COR-L47 (cell line): ENCODE measurements at regions not wholly inside any gene's neighbourhood (a gene's known extent, or its start where the extent isn't known, plus 50 kb on each side); places are given as distances from the start of the nearest gene placed in this dataset.
"Not testable (repeated sequence)": the region's sequence is repeated elsewhere in the genome, so short reads cannot be mapped to it uniquely, and the experiment has no call there.

Experiments
- DNase-seq: peaks from one replicate; lab custom pipeline; 2025; lab: John Stamatoyannopoulos, UW

DNA sequence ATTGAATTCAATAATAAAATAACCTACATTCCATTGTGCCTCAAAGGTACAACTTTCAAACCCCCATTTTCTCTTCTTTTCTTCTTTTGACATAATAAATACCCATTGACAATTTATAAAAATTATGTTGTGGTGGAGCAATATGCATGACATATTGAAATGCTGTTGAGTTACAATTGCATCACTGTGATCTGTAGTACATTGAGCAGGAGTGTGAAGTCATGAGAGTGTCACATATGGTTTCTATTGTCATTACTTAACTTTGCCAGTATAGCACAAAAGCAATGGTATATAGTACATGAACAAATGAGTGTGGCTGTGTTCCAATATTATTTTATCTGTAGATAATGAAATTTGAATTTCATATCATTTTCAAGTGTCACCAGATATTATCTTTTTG is 441.3 kb downstream of the GJA1 start:
- no peak for DNase-seq

DNA sequence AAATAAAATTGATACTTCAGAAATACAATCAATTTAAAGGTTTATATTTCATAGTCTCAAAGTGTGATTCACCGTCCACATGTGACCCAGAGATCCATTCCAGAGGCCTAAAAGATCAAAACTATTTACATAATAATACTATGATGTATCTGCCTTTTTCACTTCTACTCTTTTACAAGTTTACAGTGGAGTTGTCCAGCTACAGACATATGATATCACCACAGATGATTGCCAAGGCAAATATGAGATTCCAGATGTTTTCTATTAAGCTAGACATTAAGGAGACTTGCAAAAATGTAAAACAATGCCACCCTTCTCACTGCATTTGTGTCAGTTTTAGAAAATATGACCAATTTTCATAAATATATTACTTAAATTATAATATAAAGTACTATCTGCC is 443.7 kb downstream of the GJA1 start:
- no peak for DNase-seq

DNA sequence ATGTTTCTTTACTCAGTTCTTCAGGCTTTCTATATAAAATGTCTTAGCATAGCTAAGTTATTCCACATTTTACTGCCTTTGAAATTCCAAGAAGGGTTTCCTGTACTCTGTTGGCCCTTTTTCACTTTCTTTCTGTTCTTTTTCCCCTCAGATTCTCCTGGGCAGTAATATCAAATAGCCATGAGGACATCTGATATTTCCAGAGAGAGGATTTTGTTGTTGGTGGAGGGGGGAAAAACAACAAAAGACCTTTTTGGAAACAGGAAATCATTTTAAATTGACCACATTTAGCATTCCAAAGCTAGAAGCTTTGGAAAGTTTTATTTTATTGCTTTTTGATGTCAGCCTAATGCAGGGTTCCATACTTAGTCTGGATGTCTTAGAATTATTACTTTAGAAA is 445.4 kb downstream of the GJA1 start:
- DNase-seq = no peak

GRCh38 chr6:121881974-121882667 is 446.7 kb downstream of the GJA1 start:
- DNase-seq = no peak

- DNase-seq = no peak
Observed at GRCh38 chr6:121884091-121884490, 448.6 kb downstream of the GJA1 start.

DNA sequence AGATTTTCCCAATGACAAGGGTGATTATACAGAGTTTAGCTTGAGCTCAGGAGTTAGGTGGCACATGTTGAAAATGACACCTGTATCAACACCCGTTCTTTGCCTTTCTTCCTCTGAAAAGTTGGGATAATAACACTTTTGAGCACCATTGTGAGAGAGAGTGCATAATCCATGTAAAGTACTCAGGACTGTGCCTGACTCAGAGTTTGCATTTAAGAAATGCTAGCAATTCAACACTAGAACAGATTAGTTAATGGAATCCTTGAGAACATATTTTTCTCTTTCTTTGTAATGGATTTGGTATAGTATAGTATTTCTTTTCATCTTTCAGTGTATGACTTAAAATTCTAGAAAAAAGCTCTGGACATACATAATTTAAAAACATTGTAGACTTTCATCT is 449.2 kb downstream of the GJA1 start:
- DNase-seq = no peak

DNA sequence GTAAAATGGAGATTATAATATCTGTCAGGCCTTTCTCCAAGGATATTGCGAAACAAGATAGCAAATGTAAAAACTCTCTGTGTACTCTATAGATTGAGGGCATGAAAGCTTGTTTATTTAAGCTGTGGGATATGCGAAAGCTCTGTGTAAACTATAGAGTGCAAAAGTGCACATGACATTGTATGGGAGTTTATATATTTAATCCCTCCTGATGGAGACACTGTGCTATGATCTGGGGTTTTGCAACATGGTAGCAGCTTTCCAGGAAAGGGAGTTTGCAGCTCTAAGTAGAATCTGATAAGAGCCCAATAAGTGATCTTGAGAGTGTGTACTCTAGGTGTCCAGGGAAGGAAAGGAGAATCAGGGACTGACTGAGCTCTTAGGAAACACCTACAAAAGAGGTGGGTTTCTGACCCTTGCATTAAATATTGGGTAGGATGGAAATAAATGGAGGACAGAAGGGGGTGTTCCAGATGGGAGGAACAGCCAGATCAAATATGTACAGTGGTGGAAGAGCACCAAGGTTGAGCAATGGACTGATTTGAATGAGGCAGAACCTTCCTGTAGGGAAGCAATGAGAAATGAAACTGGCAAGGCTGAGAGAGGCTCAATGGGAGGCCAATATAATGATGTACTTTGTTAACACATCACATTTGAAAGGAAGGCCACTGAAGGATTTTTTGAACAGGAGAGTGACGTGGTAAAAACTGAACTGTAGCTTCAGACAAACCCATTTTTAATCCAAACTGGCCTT is 450.1 kb downstream of the GJA1 start:
- no peak for DNase-seq

DNA sequence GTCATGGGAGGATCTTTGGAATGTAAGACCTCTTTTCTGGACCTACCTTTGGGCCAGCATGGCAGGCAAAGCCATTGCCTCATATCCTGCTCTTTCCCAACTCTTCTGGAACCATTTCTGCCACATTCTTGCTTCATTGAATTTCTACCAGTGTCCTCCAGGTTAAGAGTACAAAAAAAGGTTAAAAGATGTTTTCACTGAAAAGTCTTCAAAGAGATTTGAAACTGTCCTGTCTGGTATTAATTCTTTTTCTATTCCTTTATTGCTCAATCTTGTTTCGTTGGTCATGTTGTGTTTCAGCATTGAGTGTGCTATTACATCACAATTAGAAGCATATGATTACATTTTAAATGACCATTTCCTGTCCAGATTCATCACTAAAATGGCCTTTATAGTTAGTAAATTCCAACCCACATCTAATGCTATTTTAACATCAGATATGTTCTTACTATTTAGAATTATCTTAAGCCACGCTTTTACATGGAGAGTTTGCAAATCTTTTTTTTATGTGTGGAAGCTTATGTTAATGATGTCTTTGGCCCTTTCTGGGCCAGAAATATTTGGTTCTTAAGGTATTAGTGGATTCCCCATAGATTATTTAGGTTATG is 450.9 kb downstream of the GJA1 start:
- DNase-seq = no peak

DNA sequence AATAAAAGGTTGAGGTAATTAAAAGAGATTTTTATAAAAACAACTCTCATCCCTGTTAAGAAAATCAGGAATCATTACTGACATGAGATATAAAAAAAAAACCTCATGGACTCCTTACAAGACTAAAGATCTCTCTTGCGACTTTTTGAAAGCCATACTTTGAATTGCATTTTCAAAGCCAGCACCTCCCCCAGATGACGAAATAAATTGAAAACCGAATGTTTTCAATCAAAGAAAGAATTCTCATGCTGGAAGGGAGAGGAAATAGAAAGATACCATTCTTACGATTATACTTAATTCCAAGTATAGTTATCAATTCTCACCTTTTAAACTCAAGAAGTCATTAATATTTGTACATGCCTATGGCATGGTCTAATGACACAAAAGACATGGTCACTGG is 452.3 kb downstream of the GJA1 start:
- no peak for DNase-seq

DNA sequence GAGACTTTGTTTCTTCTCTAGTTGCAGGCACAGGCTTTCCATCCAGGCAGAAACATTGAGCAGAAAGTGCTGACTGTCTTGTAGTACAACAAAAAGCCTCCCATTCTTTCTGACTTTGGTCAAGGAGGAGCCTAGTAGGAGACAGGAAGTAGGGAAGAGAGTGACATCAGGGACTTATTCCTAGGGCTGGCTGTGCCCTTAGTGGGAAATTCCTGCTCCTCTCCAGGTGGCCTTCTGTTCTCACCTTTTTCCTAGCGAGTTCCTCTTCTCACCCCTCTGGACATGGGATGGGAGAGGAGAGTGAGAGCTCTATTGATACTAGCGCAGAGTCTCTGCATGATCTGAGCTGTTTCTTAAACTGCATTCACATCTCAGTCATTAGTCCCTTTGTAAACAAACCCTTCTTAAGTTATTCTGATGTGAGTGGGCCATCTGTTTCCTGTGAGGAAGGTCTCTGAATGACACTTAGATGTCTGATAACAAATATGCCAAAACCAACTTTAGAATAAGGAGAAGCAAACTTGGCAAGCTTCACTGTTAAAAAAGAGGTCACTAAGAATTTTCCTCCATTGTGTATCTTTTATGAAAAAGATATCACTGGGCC is 455.0 kb downstream of the GJA1 start:
- DNase-seq = no peak

GRCh38 chr6:121895731-121896130 is 460.3 kb downstream of the GJA1 start:
- DNase-seq = not testable (repeated sequence)

DNA sequence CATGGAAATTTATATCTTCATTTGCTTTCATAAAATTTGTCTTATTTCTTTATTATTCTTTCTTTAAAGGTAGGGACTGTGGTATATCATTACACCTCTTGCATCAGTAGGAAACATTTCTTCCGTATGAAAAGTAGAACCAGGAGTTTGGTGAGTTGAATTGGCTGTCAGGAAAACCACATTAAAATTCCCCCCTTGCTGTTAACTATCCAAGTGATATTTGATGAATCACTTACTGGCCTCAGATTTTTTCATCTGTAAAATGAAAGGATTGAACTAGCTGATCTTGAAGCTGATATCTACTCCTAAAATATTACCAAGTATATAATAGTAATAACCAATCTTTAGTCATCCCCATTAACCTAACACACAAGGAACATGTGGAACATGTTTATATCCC is 460.9 kb downstream of the GJA1 start:
- no peak for DNase-seq

- DNase-seq = no peak
Observed at GRCh38 chr6:121896771-121897170, 461.3 kb downstream of the GJA1 start.

DNA sequence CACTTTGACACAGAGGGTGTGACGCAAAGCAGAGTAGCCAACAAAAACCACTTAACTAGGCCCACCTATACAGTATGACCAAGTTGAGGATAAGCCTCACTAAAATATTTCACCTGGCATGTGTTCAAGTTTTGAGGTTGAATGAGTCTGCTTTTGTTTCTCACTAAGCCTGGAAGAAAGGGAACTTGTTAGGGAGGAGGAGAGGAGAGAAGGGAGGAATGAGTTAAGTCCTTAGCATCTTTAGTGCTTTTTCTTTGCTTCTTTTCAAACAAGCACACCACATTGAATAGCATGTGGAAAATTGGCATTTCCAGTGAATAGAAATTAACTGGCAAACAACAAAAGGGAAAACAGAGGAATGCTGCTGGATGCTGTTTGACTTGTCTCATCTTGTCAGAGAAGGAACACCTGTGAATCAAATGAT is 461.9 kb downstream of the GJA1 start:
- DNase-seq = no peak

GRCh38 chr6:121901432-121901831 is 466.0 kb downstream of the GJA1 start:
- no peak for DNase-seq

- DNase-seq = no peak
Observed at GRCh38 chr6:121904559-121904958, 469.1 kb downstream of the GJA1 start.

- no peak for DNase-seq
Observed at GRCh38 chr6:121912905-121913304, 477.5 kb downstream of the GJA1 start.

DNA sequence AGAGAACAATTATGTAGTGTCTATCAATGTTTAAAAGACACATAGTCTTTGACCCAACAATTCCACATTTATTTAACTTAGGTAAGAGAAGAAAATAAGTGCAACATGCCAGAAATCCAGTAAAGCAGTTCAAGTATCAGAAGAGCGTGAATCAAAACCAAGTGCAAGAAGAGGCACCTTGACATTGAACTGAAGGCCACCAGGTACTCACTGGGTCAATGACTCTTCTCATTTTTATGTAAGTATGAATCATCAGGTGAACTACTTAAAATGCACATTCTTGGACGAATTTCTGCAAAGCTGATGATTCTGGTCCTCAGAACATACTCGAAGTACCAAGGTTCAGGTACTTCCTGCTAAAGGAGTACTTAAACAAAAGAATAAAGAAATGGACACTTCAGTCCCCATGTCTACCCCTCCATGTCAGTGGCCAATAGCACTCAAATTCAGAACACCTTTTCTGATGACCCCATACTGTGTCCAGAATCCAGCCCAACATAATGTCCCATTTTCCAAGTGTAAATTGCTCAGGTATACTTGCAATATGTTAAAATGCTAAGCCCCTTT is 481.9 kb downstream of the GJA1 start:
- DNase-seq = no peak

DNA sequence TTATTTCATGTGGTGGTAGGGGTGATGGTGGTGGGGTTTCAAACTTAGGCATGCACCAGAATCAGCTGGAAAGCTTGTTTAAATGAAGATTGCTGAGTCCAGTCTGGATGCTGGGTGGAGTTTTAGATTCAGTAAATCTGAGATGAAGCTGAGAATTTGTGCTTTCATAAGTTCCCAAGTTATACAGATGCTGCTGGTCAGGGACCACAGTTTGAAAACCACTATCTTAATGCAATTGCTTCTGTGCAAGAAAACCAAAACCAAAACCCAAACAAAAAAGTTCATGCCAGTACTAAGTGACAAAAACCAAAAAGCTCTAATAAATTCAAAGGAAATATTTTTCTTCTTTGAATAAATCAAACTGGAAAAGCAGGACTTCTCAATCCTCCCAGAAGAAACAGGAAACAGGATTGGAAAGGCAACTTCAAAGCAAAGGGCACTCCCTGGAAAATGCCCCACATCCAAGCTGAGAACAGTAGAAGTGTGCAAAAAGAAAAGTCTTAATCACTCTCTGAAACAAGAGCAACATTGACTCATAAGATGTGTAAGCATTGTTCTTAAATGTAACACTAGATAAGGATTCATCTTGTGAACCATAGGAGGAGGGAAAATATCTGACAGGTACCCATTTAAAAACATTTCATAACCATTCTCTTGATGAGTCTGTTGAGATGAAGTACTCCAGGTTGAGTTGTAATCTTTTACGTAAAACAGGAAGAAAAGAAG is 481.5 kb upstream of the HSF2 start:
- DNase-seq = no peak

DNA sequence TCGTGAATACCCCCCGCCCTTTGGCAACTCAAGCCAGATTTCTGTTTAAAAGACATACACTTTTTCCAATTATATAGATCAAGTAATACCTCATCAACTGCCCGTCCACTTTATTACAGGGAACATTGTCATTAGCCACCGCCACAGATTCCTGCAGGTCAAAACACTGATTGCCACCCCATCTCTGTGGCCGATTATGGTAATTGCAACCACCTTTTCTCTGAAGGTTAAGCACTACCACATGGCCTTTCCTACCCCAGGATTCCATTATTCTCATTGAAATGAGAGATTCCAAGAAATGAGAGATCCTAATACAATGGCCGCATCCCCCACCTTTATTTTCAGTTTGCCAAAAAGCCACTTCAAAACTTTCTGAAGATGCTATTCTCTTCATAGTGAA is 478.8 kb upstream of the HSF2 start:
- DNase-seq = no peak

GRCh38 chr6:121925024-121925423 is 474.4 kb upstream of the HSF2 start:
- DNase-seq = no peak
